ENCODE measurements at regions not wholly inside any gene's neighbourhood (a gene's known extent, or its start where the extent isn't known, plus 50 kb on each side); places are given as distances from the start of the nearest gene placed in this dataset.

DNA sequence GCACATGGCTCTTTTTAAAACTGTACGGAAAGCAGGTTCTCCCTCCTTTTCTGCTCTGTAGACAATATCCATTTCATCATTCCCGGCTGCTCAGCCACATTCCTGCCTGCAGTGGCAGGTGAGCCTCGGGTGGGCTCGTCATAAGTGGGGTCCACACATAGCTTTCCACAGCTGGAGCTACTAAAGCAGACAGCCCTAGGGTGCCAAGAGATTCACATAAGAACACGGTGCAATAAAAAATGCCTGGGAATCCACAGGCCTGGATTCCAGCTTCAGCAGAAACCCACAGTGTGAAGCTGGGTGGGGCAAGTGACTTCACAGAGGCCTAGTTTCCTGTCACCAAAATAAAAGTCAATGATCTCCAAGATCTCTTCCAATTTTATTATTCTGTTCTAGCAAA lies 96.4 kb downstream of the MIS18A start:
- Histone ChIP-seq H3K9me3 (no peaks in the 10 kb centered on the region), H3K4me1 (no peaks in the 10 kb centered on the region), H3K36me3 (no peaks in the 10 kb centered on the region), H3K27ac (no peak overlapping the region), H3K27me3 (no peaks in the 10 kb centered on the region), H3K4me3 (no peak overlapping the region)
- DNase-seq = no peak
- in situ Hi-C loops (cut with MboI; ENCODE audit: low sequenced_read_pairs in 4 of 4) = no loop called here
- ATAC-seq = no peak
- intact Hi-C loops (cut with DNase I; ENCODE audit: low total_unique reads) = no loop called here
- TF ChIP-seq, protein P1, sequence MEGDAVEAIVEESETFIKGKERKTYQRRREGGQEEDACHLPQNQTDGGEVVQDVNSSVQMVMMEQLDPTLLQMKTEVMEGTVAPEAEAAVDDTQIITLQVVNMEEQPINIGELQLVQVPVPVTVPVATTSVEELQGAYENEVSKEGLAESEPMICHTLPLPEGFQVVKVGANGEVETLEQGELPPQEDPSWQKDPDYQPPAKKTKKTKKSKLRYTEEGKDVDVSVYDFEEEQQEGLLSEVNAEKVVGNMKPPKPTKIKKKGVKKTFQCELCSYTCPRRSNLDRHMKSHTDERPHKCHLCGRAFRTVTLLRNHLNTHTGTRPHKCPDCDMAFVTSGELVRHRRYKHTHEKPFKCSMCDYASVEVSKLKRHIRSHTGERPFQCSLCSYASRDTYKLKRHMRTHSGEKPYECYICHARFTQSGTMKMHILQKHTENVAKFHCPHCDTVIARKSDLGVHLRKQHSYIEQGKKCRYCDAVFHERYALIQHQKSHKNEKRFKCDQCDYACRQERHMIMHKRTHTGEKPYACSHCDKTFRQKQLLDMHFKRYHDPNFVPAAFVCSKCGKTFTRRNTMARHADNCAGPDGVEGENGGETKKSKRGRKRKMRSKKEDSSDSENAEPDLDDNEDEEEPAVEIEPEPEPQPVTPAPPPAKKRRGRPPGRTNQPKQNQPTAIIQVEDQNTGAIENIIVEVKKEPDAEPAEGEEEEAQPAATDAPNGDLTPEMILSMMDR (IDR thresholded peaks at IDR 0.05 in 4 of 5, conservative IDR thresholded peaks at IDR 0.05 in 1 of 5) = no peak
- TF ChIP-seq POLR2A (IDR thresholded peaks at IDR 0.05) = no peak

DNA sequence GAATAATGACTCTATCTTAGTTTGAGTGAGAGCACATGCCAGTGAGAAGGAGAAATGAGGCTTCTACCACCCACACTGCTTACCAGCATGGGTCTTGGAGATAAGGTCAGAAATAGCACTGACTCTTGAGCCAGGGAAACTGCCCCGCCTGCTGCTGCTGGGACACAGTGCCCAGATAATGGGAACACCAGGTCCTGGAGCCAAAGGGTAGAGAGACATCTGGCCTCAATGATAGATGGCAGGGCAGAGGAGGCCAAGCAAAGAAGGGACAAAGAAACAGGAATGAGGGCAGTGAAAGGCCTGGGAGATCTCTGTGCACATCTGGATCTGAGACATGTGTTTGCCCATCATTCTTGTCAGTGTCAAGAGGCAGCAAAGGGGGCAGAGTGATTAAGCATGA lies 97.4 kb downstream of the MIS18A start:
- Histone ChIP-seq H3K4me1 (no peaks in the 10 kb centered on the region), H3K36me3 (no peaks in the 10 kb centered on the region), H3K9me3 (no peaks in the 10 kb centered on the region), H3K27me3 (no peaks in the 10 kb centered on the region), H3K4me3 (no peak overlapping the region), H3K27ac (no peak overlapping the region)
- TF ChIP-seq, protein P1 (IDR thresholded peaks at IDR 0.05 in 4 of 5, conservative IDR thresholded peaks at IDR 0.05 in 1 of 5) = no peak
- TF ChIP-seq POLR2A (IDR thresholded peaks at IDR 0.05) = no peak
- ATAC-seq (no peak), DNase-seq (no peak)
- intact Hi-C loops (cut with DNase I; ENCODE audit: low total_unique reads) = no loop called here
- in situ Hi-C loops (cut with MboI; ENCODE audit: low sequenced_read_pairs in 4 of 4) = no loop called here

DNA sequence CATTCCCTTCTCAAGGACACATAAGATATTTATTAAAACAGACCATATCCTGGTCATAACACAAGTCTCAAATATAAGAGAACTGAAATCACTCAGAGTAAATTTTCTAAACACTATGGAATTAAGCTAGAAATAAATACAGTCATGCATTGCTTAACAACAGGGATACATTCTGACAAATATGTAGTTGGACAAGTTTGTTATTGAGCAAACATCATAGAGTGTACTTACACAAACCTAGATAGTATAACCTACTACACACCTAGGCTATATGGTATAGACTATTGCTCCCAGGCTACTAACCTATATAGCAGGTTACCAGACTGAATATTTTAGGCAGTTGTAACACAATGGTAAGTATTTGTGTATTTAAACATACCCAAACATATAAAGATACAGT lies 104.0 kb downstream of the MIS18A start:
- Histone ChIP-seq H3K36me3 (no peaks in the 10 kb centered on the region), H3K4me3 (no peak overlapping the region), H3K4me1 (no peaks in the 10 kb centered on the region), H3K9me3 (no peaks in the 10 kb centered on the region), H3K27me3 (no peaks in the 10 kb centered on the region), H3K27ac (no peak overlapping the region)
- no peak for TF ChIP-seq POLR2A (IDR thresholded peaks at IDR 0.05)
- TF ChIP-seq, protein P1 (IDR thresholded peaks at IDR 0.05 in 4 of 5, conservative IDR thresholded peaks at IDR 0.05 in 1 of 5) = no peak
- no peak for DNase-seq
- ATAC-seq = no peak
- intact Hi-C loops (cut with DNase I; ENCODE audit: low total_unique reads) = no loop called here
- in situ Hi-C loops (cut with MboI; ENCODE audit: low sequenced_read_pairs in 4 of 4) = no loop called here

DNA sequence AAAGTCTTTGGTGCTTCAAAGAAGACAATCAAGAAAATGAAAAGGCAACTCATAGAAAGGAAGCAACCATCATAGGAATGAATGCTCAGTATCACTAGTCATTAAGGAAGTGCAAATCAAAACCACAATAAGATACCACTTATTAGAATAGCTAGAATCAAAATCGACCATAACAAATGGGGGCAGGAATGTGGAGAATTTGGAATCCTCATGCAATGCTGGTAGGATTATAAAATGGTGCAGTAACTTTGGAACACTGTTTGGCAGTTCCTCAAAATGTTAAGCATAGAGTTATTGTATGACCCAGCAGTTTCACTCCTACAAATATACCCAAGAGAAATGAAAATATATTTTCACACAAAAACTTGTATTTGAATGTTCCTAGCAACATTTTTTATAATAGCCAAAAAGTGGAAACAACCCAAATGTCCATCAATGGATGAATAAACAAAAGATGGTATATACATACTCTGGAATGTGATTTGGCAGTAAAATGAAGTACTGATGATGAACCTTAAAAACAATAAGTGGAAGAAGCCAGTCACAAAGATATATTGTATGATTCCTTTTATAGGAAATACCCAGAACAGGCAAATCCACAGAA lies 105.6 kb downstream of the MIS18A start:
- DNase-seq (no peak), ATAC-seq (no peak)
- Histone ChIP-seq H3K4me1 (no peaks in the 10 kb centered on the region), H3K27me3 (no peaks in the 10 kb centered on the region), H3K4me3 (no peak overlapping the region), H3K9me3 (no peaks in the 10 kb centered on the region), H3K36me3 (no peaks in the 10 kb centered on the region), H3K27ac (no peak overlapping the region)
- intact Hi-C loops (cut with DNase I; ENCODE audit: low total_unique reads) = no loop called here
- in situ Hi-C loops (cut with MboI; ENCODE audit: low sequenced_read_pairs in 4 of 4) = no loop called here
- TF ChIP-seq POLR2A (IDR thresholded peaks at IDR 0.05) = no peak
- TF ChIP-seq, protein P1 (IDR thresholded peaks at IDR 0.05 in 4 of 5, conservative IDR thresholded peaks at IDR 0.05 in 1 of 5) = no peak

DNA sequence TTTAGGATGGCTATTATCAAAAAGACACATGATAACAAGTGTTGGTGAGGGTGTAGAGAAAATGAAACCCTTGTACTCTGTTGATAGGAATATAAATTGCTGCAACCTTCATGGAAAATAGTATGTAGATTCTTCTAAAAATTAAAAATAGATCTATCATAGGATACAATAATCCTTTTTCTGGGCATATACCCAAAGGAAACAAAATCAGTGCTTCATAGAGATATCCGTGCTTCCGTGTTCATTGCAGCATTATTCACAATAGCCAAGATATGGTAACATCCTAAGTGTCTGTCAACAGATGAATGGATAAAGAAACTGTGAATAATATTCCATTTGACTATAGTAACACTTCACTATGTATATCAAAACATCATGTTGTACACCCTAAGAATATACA lies 106.7 kb downstream of the MIS18A start:
- in situ Hi-C loops (cut with MboI; ENCODE audit: low sequenced_read_pairs in 4 of 4) (no loop called here), intact Hi-C loops (cut with DNase I; ENCODE audit: low total_unique reads) (no loop called here)
- Histone ChIP-seq H3K4me3 (no peak overlapping the region), H3K36me3 (no peaks in the 10 kb centered on the region), H3K27ac (no peak overlapping the region), H3K4me1 (no peaks in the 10 kb centered on the region), H3K9me3 (no peaks in the 10 kb centered on the region), H3K27me3 (no peaks in the 10 kb centered on the region)
- TF ChIP-seq, protein P1 (IDR thresholded peaks at IDR 0.05 in 4 of 5, conservative IDR thresholded peaks at IDR 0.05 in 1 of 5) = no peak
- TF ChIP-seq POLR2A (IDR thresholded peaks at IDR 0.05) = no peak
- ATAC-seq = no peak
- DNase-seq = no peak

Data from gastrocnemius medialis (tissue), 4 donors.